Psoas muscle (tissue), 7 donors: ENCODE measurements at regions not wholly inside any gene's neighbourhood (a gene's known extent, or its start where the extent isn't known, plus 50 kb on each side); places are given as distances from the start of the nearest gene placed in this dataset.
A peak's percentile ranks its signal among the peaks of the same experiment; 100 is the strongest.

Experiments
- ATAC-seq, 4 donors: fragments of 200-7000 bp; cut with Tn5 transposase; one replicate each; pipeline ENCODE4 v1.9.1; 2020; ENCODE audit warnings: moderate library complexity in 3 of 4, mild to moderate bottlenecking in 2 of 4
- DNase-seq, 2 donors: peaks; one replicate each; pipeline ENCODE4 v3.0.0-alpha.2; 2020
- H3K27ac ChIP-seq: fragments of 200-600 bp; one replicate; pipeline ENCODE4 v1.8.0; 2022
- H3K27me3 ChIP-seq, 3 donors: fragments of 200-600 bp in 1 of 3; one replicate each; pipeline versions ENCODE4 v1.6.1 to v1.8.0; 2013 to 2022; ENCODE audit warnings: low read length in 2 of 3, mild to moderate bottlenecking in 2 of 3, moderate library complexity in 1 of 3; ENCODE audit not compliant: insufficient read depth in 3 of 3
- H3K36me3 ChIP-seq, 2 donors: fragments of 200-600 bp in 1 of 2; one replicate each; pipeline versions ENCODE4 v1.6.1 to v1.8.0; 2013 to 2022; ENCODE audit warnings: low read depth in 1 of 2, mild to moderate bottlenecking in 1 of 2, moderate library complexity in 1 of 2; ENCODE audit not compliant: insufficient read depth in 1 of 2
- H3K4me1 ChIP-seq: fragments of 200-600 bp; one replicate; pipeline ENCODE4 v1.8.0; 2022
- H3K4me3 ChIP-seq: fragments of 200-600 bp; one replicate; pipeline ENCODE4 v1.8.0; 2022; ENCODE audit warnings: mild to moderate bottlenecking
- H3K9me3 ChIP-seq: fragments of 200-600 bp; one replicate; pipeline ENCODE4 v1.8.0; 2022
- CTCF ChIP-seq: fragments of 200-600 bp; IDR thresholded peaks from one replicate; pipeline ENCODE4 v1.8.0; 2022; ENCODE audit warnings: antibody characterized with exemption
- WGBS, 3 donors: extraction: QIAGEN DNeasy Blood & Tissue Kit; methylation state at CpG; one replicate each; pipeline versions ENCODE4 v1.1.6 to v1.1.7; 2013; 5-methylcytosine and 5-hydroxymethylcytosine counted together
- intact Hi-C, 2 donors: fragments of 100-400 bp; cut with DNase I; formaldehyde crosslinking; loops; one replicate each; pipeline versions ENCODE4 v1.11.0 to v1.14.2; 2022
- donor health status: healthy with polysubstance abuse.
- donor health status: DM: no; HTN: no; CAD: no; lungs with moderate emphysema.
- donor health status: Bipolar disorder and iron deficiency.
- donor health status: healthy.
- donor health status: DM: yes; HTN: yes; CAD: no.
- donor health status: DM: no; HTN: no; CAD: no.
- donor health status: DM: yes; HTN: yes; CAD: no.

GRCh38 chr6:22124756-22125155 is 172.1 kb downstream of the PRL start:
- no peaks in the 10 kb centered on the region for H3K36me3 ChIP-seq
- no peak overlapping the region for H3K4me3 ChIP-seq
- no peak for DNase-seq
- H3K4me1 ChIP-seq = no peaks in the 10 kb centered on the region
- no peak for ATAC-seq
- intact Hi-C loops = no loop called here
- TF ChIP-seq CTCF = no peak
- 73 to 92% (median 84%) methylated on average over 2 of the region's 2 CpGs for WGBS, 3 donors
- no peaks in the 10 kb centered on the region for H3K27me3 ChIP-seq
- H3K27ac ChIP-seq = no peak overlapping the region
- H3K9me3 ChIP-seq = peaks cover 7% of the 10 kb centered on the region

GRCh38 chr6:22126910-22127309 is 169.9 kb downstream of the PRL start:
- Histone ChIP-seq H3K27me3 (no peaks in the 10 kb centered on the region), H3K36me3 (no peaks in the 10 kb centered on the region), H3K9me3 (peaks cover 7% of the 10 kb centered on the region), H3K27ac (no peak overlapping the region), H3K4me3 (no peak overlapping the region), H3K4me1 (no peaks in the 10 kb centered on the region)
- 97% methylated on average over 1 of the region's 1 CpG for WGBS, 3 donors
- intact Hi-C loops = no loop called here
- no peak for DNase-seq
- ATAC-seq = no peak
- TF ChIP-seq CTCF = no peak

- no peaks in the 10 kb centered on the region for H3K27me3 ChIP-seq
- H3K9me3 ChIP-seq = peaks cover 7% of the 10 kb centered on the region
- TF ChIP-seq CTCF = no peak
- 96 to 97% (median 96%) methylated on average over 3 of the region's 3 CpGs for WGBS, 3 donors
- H3K4me1 ChIP-seq = peaks cover 4% of the 10 kb centered on the region
- DNase-seq = no peak
- H3K4me3 ChIP-seq = no peak overlapping the region
- intact Hi-C loops = no loop called here
- ATAC-seq = no peak
- no peaks in the 10 kb centered on the region for H3K36me3 ChIP-seq
- no peak overlapping the region for H3K27ac ChIP-seq
Observed at GRCh38 chr6:22129751-22130150, 167.1 kb downstream of the PRL start.

DNA sequence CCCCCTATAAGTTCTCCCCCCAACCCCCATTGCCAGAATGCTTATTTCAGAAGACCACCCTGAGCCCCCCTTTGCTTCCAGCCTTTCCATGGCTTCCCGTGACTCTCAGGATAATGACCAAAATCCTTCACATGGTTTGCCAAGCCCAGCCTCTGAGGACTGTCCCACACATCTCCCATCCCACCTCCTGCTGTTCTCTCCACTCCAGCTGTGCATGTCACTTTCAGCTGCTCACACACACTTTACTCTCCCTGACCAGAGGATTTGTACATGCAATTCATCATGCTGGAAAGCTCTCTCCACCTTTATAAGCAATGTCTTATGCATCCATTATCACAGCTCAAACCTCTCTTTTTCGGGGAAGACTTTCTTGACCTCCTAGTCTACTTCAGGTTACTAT is 164.2 kb downstream of the PRL start:
- H3K36me3 ChIP-seq = no peaks in the 10 kb centered on the region
- intact Hi-C loops = no loop called here
- no peak for DNase-seq
- H3K9me3 ChIP-seq = no peaks in the 10 kb centered on the region
- peak; percentile 27 to 57 (median 46) for ATAC-seq
- H3K27ac ChIP-seq = peak overlapping the region; percentile 61
- H3K4me1 ChIP-seq = peaks cover 4% of the 10 kb centered on the region
- no peaks in the 10 kb centered on the region for H3K27me3 ChIP-seq
- no peak overlapping the region for H3K4me3 ChIP-seq
- 32 to 50% (median 39%) methylated on average over 2 of the region's 2 CpGs for WGBS, 3 donors
- TF ChIP-seq CTCF = no peak

- no peaks in the 10 kb centered on the region for H3K36me3 ChIP-seq
- no peaks in the 10 kb centered on the region for H3K9me3 ChIP-seq
- peak in 1 of 2 donors; percentile 63 for DNase-seq
- peak; percentile 92 to 99 (median 96) for ATAC-seq
- no peaks in the 10 kb centered on the region for H3K27me3 ChIP-seq
- intact Hi-C loops = no loop called here
- WGBS, 3 donors = 24 to 37% (median 25%) methylated on average over 4 of the region's 4 CpGs
- H3K4me1 ChIP-seq = peaks cover 4% of the 10 kb centered on the region
- peak overlapping the region; percentile 61 for H3K27ac ChIP-seq
- TF ChIP-seq CTCF = no peak
- no peak overlapping the region for H3K4me3 ChIP-seq
Observed at GRCh38 chr6:22133357-22133756, 163.5 kb downstream of the PRL start.
